ENCODE measurements at regions not wholly inside any gene's neighbourhood (a gene's known extent, or its start where the extent isn't known, plus 50 kb on each side); places are given as distances from the start of the nearest gene placed in this dataset.

DNA sequence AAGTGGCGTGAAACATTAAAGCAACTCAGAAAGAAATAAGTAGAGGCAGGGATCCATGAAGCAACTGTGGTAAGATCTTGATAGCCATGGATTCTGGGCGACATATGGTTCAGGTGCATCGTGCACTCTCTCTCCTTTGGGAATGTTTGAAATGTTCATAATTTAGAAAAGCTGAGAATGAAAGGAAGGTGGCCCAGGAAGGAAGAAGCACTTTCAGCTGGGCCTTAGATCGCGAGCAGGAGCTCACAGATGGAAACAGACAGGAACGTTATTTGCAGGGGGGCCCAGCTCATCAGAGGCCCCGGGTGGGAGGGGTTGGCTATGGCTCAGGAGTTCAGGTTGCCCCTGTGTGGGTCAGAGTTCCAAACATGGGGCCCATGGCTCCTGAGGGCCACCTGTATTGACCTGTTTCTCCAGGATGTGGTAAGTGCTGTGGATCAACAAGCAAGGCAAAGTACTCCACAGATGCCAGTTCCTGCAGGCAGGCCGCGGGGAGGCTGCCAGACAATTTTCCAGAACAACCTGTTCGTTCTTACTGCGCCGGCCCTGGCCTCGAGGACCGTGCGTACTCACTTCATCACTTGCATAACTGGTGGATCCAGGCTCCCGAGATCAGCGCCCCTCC, 253.2 kb downstream of the TOMM20 start (continued):
- TF ChIP-seq TCF12 (IDR thresholded peaks at IDR 0.05): no peak
- TF ChIP-seq TCF12 (CRISPR knock-in tag; IDR thresholded peaks at IDR 0.05): peak; percentile 82
- TF ChIP-seq, protein P1, sequence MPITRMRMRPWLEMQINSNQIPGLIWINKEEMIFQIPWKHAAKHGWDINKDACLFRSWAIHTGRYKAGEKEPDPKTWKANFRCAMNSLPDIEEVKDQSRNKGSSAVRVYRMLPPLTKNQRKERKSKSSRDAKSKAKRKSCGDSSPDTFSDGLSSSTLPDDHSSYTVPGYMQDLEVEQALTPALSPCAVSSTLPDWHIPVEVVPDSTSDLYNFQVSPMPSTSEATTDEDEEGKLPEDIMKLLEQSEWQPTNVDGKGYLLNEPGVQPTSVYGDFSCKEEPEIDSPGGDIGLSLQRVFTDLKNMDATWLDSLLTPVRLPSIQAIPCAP (CRISPR knock-in tag; IDR thresholded peaks at IDR 0.05; ENCODE audit: low read depth): no peak
- TF ChIP-seq SOX13 (IDR thresholded peaks at IDR 0.05): 0 out of 2 replicates have a peak, but pooled peaks have one; percentile 49
- peak in 1 of 2 experiments; percentile 76; a peak in 2 of 4 replicates for TF ChIP-seq SOX13 (CRISPR knock-in tag; conservative IDR thresholded peaks at IDR 0.05 in 1 of 2, IDR thresholded peaks at IDR 0.05 in 1 of 2)
- no peak for TF ChIP-seq REXO4 (CRISPR knock-in tag; IDR thresholded peaks at IDR 0.05; ENCODE audit: borderline replicate concordance)
- TF ChIP-seq, protein P2, sequence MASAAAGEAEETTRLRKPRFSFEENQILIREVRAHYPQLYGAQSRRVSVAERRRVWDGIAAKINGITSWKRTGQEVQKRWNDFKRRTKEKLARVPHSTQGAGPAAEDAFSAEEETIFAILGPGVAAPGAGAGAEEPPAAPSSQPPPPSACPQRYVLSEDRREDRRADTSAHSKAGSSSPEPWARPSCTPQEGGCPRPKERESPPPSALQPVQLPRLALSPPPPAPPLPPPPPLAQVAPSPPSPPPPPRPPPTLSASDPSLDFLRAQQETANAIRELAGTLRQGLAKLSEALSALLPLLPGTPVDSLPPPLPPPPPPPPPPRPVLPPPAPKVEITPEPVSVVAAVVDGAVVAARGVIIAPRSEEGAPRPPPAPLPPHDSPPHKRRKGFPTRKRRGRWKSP (CRISPR knock-in tag; IDR thresholded peaks at IDR 0.05): peak; percentile 18; the same call in 1 of the 2 replicates
- TF ChIP-seq ZBTB21 (CRISPR knock-in tag; IDR thresholded peaks at IDR 0.05): peak; percentile 23; the same call in 1 of the 2 replicates
- TF ChIP-seq ZNF451 (CRISPR knock-in tag; IDR thresholded peaks at IDR 0.05): no peak
- TF ChIP-seq TFAP4 (IDR thresholded peaks at IDR 0.05; ENCODE audit: borderline replicate concordance, low read depth): peak; percentile 86
- peak; percentile 89 for TF ChIP-seq FOXA3 (CRISPR knock-in tag; IDR thresholded peaks at IDR 0.05)
- TF ChIP-seq HMGXB4 (CRISPR knock-in tag; IDR thresholded peaks at IDR 0.05; ENCODE audit: borderline replicate concordance in 1 of 2, low read depth in 1 of 2): peak; percentile 17 to 59; a peak in 2 of 4 replicates
- TF ChIP-seq ZNF414 (CRISPR knock-in tag; IDR thresholded peaks at IDR 0.05): no peak
- no peak for TF ChIP-seq ZNF850 (CRISPR knock-in tag; conservative IDR thresholded peaks at IDR 0.05)
- peak; percentile 89 for TF ChIP-seq NCOA2 (CRISPR knock-in tag; IDR thresholded peaks at IDR 0.05)
- 0 out of 2 replicates have a peak, but pooled peaks have one; percentile 72 for TF ChIP-seq MIER3 (CRISPR knock-in tag; IDR thresholded peaks at IDR 0.05; ENCODE audit: borderline replicate concordance)
- no peak for TF ChIP-seq SCMH1 (CRISPR knock-in tag; IDR thresholded peaks at IDR 0.05; ENCODE audit: borderline replicate concordance)
- TF ChIP-seq ZNF670 (CRISPR knock-in tag; IDR thresholded peaks at IDR 0.05; ENCODE audit: borderline replicate concordance): peak; percentile 42; the same call in 1 of the 2 replicates
- peak; percentile 83 for TF ChIP-seq POLR2G (IDR thresholded peaks at IDR 0.05; ENCODE audit: low read depth, low read length)
- peak; percentile 33; the same call in 1 of the 2 replicates for TF ChIP-seq ZNF276 (CRISPR knock-in tag; IDR thresholded peaks at IDR 0.05; ENCODE audit: low read depth)
- peak; percentile 84 for TF ChIP-seq SP5 (CRISPR knock-in tag; IDR thresholded peaks at IDR 0.05; ENCODE audit: borderline replicate concordance, low read depth)
- 0 out of 2 replicates have a peak, but pooled peaks have one; percentile 48 for TF ChIP-seq GFI1 (CRISPR knock-in tag; IDR thresholded peaks at IDR 0.05; ENCODE audit: borderline replicate concordance)
- TF ChIP-seq RXRB (CRISPR knock-in tag; IDR thresholded peaks at IDR 0.05; ENCODE audit: borderline replicate concordance): peak; percentile 83
